ENCODE measurements at regions not wholly inside any gene's neighbourhood (a gene's known extent, or its start where the extent isn't known, plus 50 kb on each side); places are given as distances from the start of the nearest gene placed in this dataset.

DNA sequence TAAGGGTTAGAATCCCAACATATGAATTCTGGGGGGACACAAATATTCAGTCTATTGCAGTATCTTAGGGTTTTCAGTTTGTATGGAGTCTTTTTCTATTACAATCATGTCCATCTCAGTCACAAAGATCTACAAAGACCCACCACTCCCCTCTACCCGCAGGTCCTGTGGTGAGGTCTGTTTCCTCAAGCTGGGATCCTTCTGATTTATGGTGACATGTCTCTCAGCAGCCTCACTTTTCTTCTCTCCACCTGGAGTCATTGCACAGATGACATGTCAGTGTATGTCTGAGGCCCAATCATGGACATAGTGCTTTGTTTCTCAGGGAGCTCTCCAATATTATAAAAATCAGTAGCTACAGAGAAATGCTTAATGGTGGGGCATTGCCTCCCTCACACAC lies 113.4 kb upstream of the RAB27B start:
- Histone ChIP-seq H3K4me1 (ENCODE audit: insufficient read depth) (peaks cover 3% of the 10 kb centered on the region), H3K9me3 (ENCODE audit: low read depth) (no peaks in the 10 kb centered on the region), H3K4me3 (no peak overlapping the region), H3K79me2 (no peaks in the 10 kb centered on the region), H4K20me1 (ENCODE audit: insufficient read depth, poor library complexity, severe bottlenecking) (no peaks in the 10 kb centered on the region), H3K9me2 (replicated peaks; ENCODE audit: insufficient read depth) (no peaks in the 10 kb centered on the region), H3K36me3 (replicated peaks; ENCODE audit: insufficient read depth, low read depth) (no peaks in the 10 kb centered on the region), H3K27me3 (no peaks in the 10 kb centered on the region), H3K27ac (no peak overlapping the region), H3K4me2 (no peak overlapping the region), H2AFZ (no peak overlapping the region)
- DNase-seq (ENCODE audit: low spot score) = no peak
- TF ChIP-seq, protein P1, sequence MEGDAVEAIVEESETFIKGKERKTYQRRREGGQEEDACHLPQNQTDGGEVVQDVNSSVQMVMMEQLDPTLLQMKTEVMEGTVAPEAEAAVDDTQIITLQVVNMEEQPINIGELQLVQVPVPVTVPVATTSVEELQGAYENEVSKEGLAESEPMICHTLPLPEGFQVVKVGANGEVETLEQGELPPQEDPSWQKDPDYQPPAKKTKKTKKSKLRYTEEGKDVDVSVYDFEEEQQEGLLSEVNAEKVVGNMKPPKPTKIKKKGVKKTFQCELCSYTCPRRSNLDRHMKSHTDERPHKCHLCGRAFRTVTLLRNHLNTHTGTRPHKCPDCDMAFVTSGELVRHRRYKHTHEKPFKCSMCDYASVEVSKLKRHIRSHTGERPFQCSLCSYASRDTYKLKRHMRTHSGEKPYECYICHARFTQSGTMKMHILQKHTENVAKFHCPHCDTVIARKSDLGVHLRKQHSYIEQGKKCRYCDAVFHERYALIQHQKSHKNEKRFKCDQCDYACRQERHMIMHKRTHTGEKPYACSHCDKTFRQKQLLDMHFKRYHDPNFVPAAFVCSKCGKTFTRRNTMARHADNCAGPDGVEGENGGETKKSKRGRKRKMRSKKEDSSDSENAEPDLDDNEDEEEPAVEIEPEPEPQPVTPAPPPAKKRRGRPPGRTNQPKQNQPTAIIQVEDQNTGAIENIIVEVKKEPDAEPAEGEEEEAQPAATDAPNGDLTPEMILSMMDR (IDR thresholded peaks at IDR 0.05; ENCODE audit: poor library complexity) = no peak
- TF ChIP-seq EZH2 (IDR thresholded peaks at IDR 0.05; ENCODE audit: borderline replicate concordance) (no peak), EZH2phosphoT487 (IDR thresholded peaks at IDR 0.05; ENCODE audit: low read depth, severe bottlenecking, unreplicated experiment) (no peak)
- 84% methylated on average over 1 of the region's 1 CpG for WGBS (ENCODE audit: low lambda C conversion rate, missing lambda C conversion rate)

DNA sequence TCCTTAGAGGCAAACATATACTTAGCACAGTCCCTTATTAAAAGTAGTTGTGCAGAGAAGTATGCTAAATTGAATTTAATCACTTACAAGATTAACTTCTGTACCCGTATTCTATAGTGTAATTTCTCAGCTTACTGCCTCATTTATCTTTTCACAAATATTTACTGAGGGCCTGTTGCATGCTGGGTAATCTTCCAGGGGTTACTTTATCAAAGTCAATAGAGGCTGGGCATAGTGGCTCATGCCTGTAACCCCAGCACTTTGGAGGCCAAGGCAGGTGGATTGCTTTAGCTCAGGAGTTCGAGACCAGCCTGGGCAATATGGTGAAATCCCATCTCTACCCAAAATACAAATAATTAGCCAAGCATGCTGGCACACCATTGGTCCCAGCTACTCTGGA lies 111.7 kb upstream of the RAB27B start:
- 70% methylated on average over 2 of the region's 2 CpGs for WGBS (ENCODE audit: low lambda C conversion rate, missing lambda C conversion rate)

DNA sequence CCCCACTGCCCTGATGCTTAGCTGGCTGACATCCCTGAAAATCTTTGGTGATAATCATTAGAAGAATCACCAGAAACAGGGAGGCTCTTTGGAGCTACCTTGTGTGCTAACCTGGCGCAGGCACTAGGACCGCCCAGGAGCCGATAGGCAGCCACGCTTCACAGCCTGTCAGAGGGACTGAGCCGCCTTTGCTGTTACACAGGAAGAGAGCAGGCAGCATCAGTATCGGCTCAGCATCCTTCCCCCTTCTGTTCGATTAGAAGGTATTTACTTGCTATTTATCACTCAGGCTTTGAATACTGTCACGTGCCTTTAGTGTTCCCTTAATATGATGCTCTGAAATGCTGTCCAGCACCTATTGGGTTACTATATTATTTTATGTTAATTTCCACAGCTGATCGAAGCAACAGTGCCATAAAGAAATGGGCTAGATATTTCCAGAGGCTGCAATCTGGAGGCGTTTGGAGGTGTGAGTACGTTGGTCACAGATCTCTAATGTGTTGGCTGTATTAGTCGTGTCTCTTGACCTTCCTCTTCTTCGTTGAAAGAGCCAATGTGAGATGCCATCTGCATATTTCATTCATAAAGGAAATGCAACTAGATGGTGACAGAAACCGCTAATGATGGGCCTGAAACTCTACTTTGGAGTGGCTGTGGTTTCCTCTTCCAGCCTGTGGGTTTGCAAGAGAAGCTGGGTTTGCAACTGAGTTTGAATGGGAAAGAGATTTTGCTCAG lies 110.4 kb upstream of the RAB27B start:
- Histone ChIP-seq H3K4me2 (peak overlapping the region; percentile 59), H2AFZ (peak overlapping the region; percentile 4), H3K9me2 (replicated peaks; ENCODE audit: insufficient read depth) (no peaks in the 10 kb centered on the region), H3K4me1 (ENCODE audit: insufficient read depth) (peaks cover 3% of the 10 kb centered on the region), H3K4me3 (no peak overlapping the region), H3K9me3 (ENCODE audit: low read depth) (no peaks in the 10 kb centered on the region), H3K79me2 (no peaks in the 10 kb centered on the region), H4K20me1 (ENCODE audit: insufficient read depth, poor library complexity, severe bottlenecking) (no peaks in the 10 kb centered on the region), H3K36me3 (replicated peaks; ENCODE audit: insufficient read depth, low read depth) (no peaks in the 10 kb centered on the region), H3K27ac (no peak overlapping the region), H3K27me3 (no peaks in the 10 kb centered on the region)
- no peak for DNase-seq (ENCODE audit: low spot score)
- no peak for TF ChIP-seq EZH2 (IDR thresholded peaks at IDR 0.05; ENCODE audit: borderline replicate concordance)
- no peak for TF ChIP-seq EZH2phosphoT487 (IDR thresholded peaks at IDR 0.05; ENCODE audit: low read depth, severe bottlenecking, unreplicated experiment)
- TF ChIP-seq, protein P1 (IDR thresholded peaks at IDR 0.05; ENCODE audit: poor library complexity) = no peak
- 45% methylated on average over 14 of the region's 14 CpGs for WGBS (ENCODE audit: low lambda C conversion rate, missing lambda C conversion rate)

More for the DNA sequence above, 111.7 kb upstream of the RAB27B start:
- Histone ChIP-seq H3K9me3 (ENCODE audit: low read depth) (no peaks in the 10 kb centered on the region), H3K4me3 (no peak overlapping the region), H3K36me3 (replicated peaks; ENCODE audit: insufficient read depth, low read depth) (no peaks in the 10 kb centered on the region), H3K27ac (no peak overlapping the region), H2AFZ (no peak overlapping the region), H3K4me1 (ENCODE audit: insufficient read depth) (peaks cover 3% of the 10 kb centered on the region), H4K20me1 (ENCODE audit: insufficient read depth, poor library complexity, severe bottlenecking) (no peaks in the 10 kb centered on the region), H3K27me3 (no peaks in the 10 kb centered on the region), H3K79me2 (no peaks in the 10 kb centered on the region), H3K9me2 (replicated peaks; ENCODE audit: insufficient read depth) (no peaks in the 10 kb centered on the region), H3K4me2 (no peak overlapping the region)
- no peak for DNase-seq (ENCODE audit: low spot score)
- TF ChIP-seq EZH2 (IDR thresholded peaks at IDR 0.05; ENCODE audit: borderline replicate concordance) (no peak), EZH2phosphoT487 (IDR thresholded peaks at IDR 0.05; ENCODE audit: low read depth, severe bottlenecking, unreplicated experiment) (no peak)
- TF ChIP-seq, protein P1 (IDR thresholded peaks at IDR 0.05; ENCODE audit: poor library complexity) = no peak

Data from hepatocyte (in vitro differentiated cells).